Lower lobe of right lung (tissue), 2 donors: ENCODE measurements at regions not wholly inside any gene's neighbourhood (a gene's known extent, or its start where the extent isn't known, plus 50 kb on each side); places are given as distances from the start of the nearest gene placed in this dataset.

Experiments
- ATAC-seq, 2 donors: fragments of 200-7000 bp; cut with Tn5 transposase; one replicate each; pipeline ENCODE4 v1.9.1; 2020 to 2022; ENCODE audit warnings: mild to moderate bottlenecking in 2 of 2, moderate library complexity in 2 of 2
- DNase-seq: peaks from one replicate; pipeline ENCODE4 v3.0.0-alpha.2; 2020
- H3K27ac ChIP-seq: fragments of 200-600 bp; one replicate; pipeline ENCODE4 v1.8.0; 2022
- H3K27me3 ChIP-seq: fragments of 200-600 bp; one replicate; pipeline ENCODE4 v1.8.0; 2022; ENCODE audit warnings: low read depth
- H3K36me3 ChIP-seq: fragments of 200-600 bp; one replicate; pipeline ENCODE4 v1.8.0; 2022; ENCODE audit warnings: mild to moderate bottlenecking
- H3K4me1 ChIP-seq: fragments of 200-600 bp; one replicate; pipeline ENCODE4 v1.8.0; 2022
- H3K4me3 ChIP-seq: fragments of 200-600 bp; one replicate; pipeline ENCODE4 v1.8.0; 2022; ENCODE audit warnings: mild to moderate bottlenecking
- H3K9me3 ChIP-seq: fragments of 200-600 bp; one replicate; pipeline ENCODE4 v1.8.0; 2022
- CTCF ChIP-seq: fragments of 200-600 bp; IDR thresholded peaks from one replicate; pipeline ENCODE4 v1.8.0; 2022; ENCODE audit warnings: antibody characterized with exemption, mild to moderate bottlenecking
- intact Hi-C: fragments of 100-400 bp; cut with DNase I; formaldehyde crosslinking; loops from one replicate; pipeline ENCODE4 v1.11.0; 2022
- donor health status: DM: no; HTN: yes; CAD: no; lungs with severe emphysema.

GRCh38 chr2:167398873-167399272, 510.6 kb downstream of the XIRP2 start:
- H3K4me1 ChIP-seq: no peaks in the 10 kb centered on the region

GRCh38 chr2:167388901-167389300, 500.6 kb downstream of the XIRP2 start:
- no peaks in the 10 kb centered on the region for H3K4me1 ChIP-seq
- H3K9me3 ChIP-seq: no peaks in the 10 kb centered on the region
- DNase-seq: no peak
- no peaks in the 10 kb centered on the region for H3K36me3 ChIP-seq
- TF ChIP-seq CTCF: no peak
- H3K27me3 ChIP-seq: no peaks in the 10 kb centered on the region
- intact Hi-C loops: no loop called here
- no peak for ATAC-seq
- no peak overlapping the region for H3K4me3 ChIP-seq
- no peak overlapping the region for H3K27ac ChIP-seq

More at GRCh38 chr2:167398873-167399272, 510.6 kb downstream of the XIRP2 start:
- no peaks in the 10 kb centered on the region for H3K36me3 ChIP-seq
- no peaks in the 10 kb centered on the region for H3K27me3 ChIP-seq
- H3K9me3 ChIP-seq: no peaks in the 10 kb centered on the region
- intact Hi-C loops: no loop called here
- no peak for TF ChIP-seq CTCF
- no peak overlapping the region for H3K4me3 ChIP-seq
- ATAC-seq (no peak), DNase-seq (no peak)
- no peak overlapping the region for H3K27ac ChIP-seq

GRCh38 chr2:167388497-167388896, 500.2 kb downstream of the XIRP2 start:
- H3K9me3 ChIP-seq: no peaks in the 10 kb centered on the region
- DNase-seq (no peak), ATAC-seq (no peak)
- intact Hi-C loops: no loop called here
- TF ChIP-seq CTCF: no peak
- H3K36me3 ChIP-seq: no peaks in the 10 kb centered on the region
- no peaks in the 10 kb centered on the region for H3K4me1 ChIP-seq
- H3K4me3 ChIP-seq: no peak overlapping the region
- no peak overlapping the region for H3K27ac ChIP-seq
- H3K27me3 ChIP-seq: no peaks in the 10 kb centered on the region

- intact Hi-C loops: no loop called here
- no peak for ATAC-seq
- H3K4me3 ChIP-seq: no peak overlapping the region
- H3K9me3 ChIP-seq: no peaks in the 10 kb centered on the region
- no peaks in the 10 kb centered on the region for H3K36me3 ChIP-seq
- H3K27me3 ChIP-seq: no peaks in the 10 kb centered on the region
- no peak for TF ChIP-seq CTCF
- no peak overlapping the region for H3K27ac ChIP-seq
- H3K4me1 ChIP-seq: no peaks in the 10 kb centered on the region
- DNase-seq: no peak
Observed at GRCh38 chr2:167386694-167387093, 498.4 kb downstream of the XIRP2 start.

GRCh38 chr2:167383610-167384194, 495.4 kb downstream of the XIRP2 start:
- Histone ChIP-seq H3K4me3 (no peak overlapping the region), H3K36me3 (no peaks in the 10 kb centered on the region), H3K9me3 (no peaks in the 10 kb centered on the region), H3K27me3 (no peaks in the 10 kb centered on the region), H3K4me1 (no peaks in the 10 kb centered on the region), H3K27ac (no peak overlapping the region)
- no peak for TF ChIP-seq CTCF
- no peak for DNase-seq
- no peak for ATAC-seq
- intact Hi-C loops: no loop called here

GRCh38 chr2:167381349-167381748, 493.1 kb downstream of the XIRP2 start:
- H3K36me3 ChIP-seq: no peaks in the 10 kb centered on the region
- no peaks in the 10 kb centered on the region for H3K4me1 ChIP-seq
- no peak for TF ChIP-seq CTCF
- no peak overlapping the region for H3K27ac ChIP-seq
- ATAC-seq (no peak), DNase-seq (no peak)
- no peak overlapping the region for H3K4me3 ChIP-seq
- intact Hi-C loops: no loop called here
- no peaks in the 10 kb centered on the region for H3K27me3 ChIP-seq
- H3K9me3 ChIP-seq: no peaks in the 10 kb centered on the region
